Skin of body (tissue), 1 donor: ENCODE measurements at regions not wholly inside any gene's neighbourhood (a gene's known extent, or its start where the extent isn't known, plus 50 kb on each side); places are given as distances from the start of the nearest gene placed in this dataset.
"Not testable (repeated sequence)": the region's sequence is repeated elsewhere in the genome, so short reads cannot be mapped to it uniquely, and the experiment has no call there.

ENCODE experiments used
- DNase-seq: peaks from one replicate; lab custom pipeline; 2025; lab: John Stamatoyannopoulos, UW

GRCh38 chr7:55705728-55706450 is 133.6 kb upstream of the VOPP1 start:
- DNase-seq = not testable (repeated sequence)

GRCh38 chr7:55702831-55703230 is 130.5 kb upstream of the VOPP1 start:
- DNase-seq = peak; percentile 67

GRCh38 chr7:55699450-55699842 is 127.1 kb upstream of the VOPP1 start:
- not testable (repeated sequence) for DNase-seq

- not testable (repeated sequence) for DNase-seq
Measured at GRCh38 chr7:55698607-55699449, 126.5 kb upstream of the VOPP1 start.

- peak; percentile 82 for DNase-seq
Measured at GRCh38 chr7:55695893-55696701, 123.8 kb upstream of the VOPP1 start.

GRCh38 chr7:55694484-55694883 is 122.2 kb upstream of the VOPP1 start:
- not testable (repeated sequence) for DNase-seq

- peak; percentile 46 for DNase-seq
Measured at GRCh38 chr7:55688684-55689681, 116.7 kb upstream of the VOPP1 start.

GRCh38 chr7:55688261-55688660 is 116.0 kb upstream of the VOPP1 start:
- DNase-seq = not testable (repeated sequence)

- DNase-seq = not testable (repeated sequence)
Measured at GRCh38 chr7:55687252-55687651, 115.0 kb upstream of the VOPP1 start.

GRCh38 chr7:55686771-55687170 is 114.5 kb upstream of the VOPP1 start:
- not testable (repeated sequence) for DNase-seq

GRCh38 chr7:55683501-55683900 is 111.2 kb upstream of the VOPP1 start:
- not testable (repeated sequence) for DNase-seq

- not testable (repeated sequence) for DNase-seq
Measured at GRCh38 chr7:55675589-55675988, 103.3 kb upstream of the VOPP1 start.

- DNase-seq = not testable (repeated sequence)
Measured at GRCh38 chr7:55673525-55673924, 101.2 kb upstream of the VOPP1 start.

GRCh38 chr7:55672084-55672483 is 99.8 kb upstream of the VOPP1 start:
- not testable (repeated sequence) for DNase-seq

- DNase-seq = no peak
Measured at GRCh38 chr7:55657654-55658053, 85.4 kb upstream of the VOPP1 start.

- no peak for DNase-seq
Measured at GRCh38 chr7:55651057-55651456, 78.8 kb upstream of the VOPP1 start.

- DNase-seq = no peak
Measured at GRCh38 chr7:55649238-55649637, 76.9 kb upstream of the VOPP1 start.

GRCh38 chr7:55644567-55644966 is 72.3 kb upstream of the VOPP1 start:
- no peak for DNase-seq

GRCh38 chr7:55642266-55642665 is 70.0 kb upstream of the VOPP1 start:
- no peak for DNase-seq

- DNase-seq = no peak
Measured at GRCh38 chr7:55641811-55642210, 69.5 kb upstream of the VOPP1 start.
